ENCODE measurements at regions not wholly inside any gene's neighbourhood (a gene's known extent, or its start where the extent isn't known, plus 50 kb on each side); places are given as distances from the start of the nearest gene placed in this dataset.

DNA sequence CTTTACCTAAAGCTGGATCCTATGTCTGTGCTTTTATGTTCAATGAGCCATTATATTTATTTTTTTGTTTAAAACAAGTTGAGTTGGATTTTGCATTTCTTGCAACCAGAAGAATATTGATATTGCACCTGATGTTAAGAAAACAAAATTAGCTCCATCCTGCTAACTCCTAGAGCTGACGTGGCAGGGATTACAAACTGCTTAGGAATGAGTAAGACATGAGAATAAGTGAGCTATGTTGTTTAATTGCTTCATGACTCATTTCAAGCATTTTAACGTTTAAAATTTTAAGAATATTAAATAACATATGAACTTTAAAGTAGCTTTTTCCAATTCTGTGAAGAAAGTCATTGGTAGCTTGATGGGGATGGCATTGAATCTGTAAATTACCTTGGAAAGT is 663.5 kb downstream of the EPM2A start:
- TF ChIP-seq, protein P1, sequence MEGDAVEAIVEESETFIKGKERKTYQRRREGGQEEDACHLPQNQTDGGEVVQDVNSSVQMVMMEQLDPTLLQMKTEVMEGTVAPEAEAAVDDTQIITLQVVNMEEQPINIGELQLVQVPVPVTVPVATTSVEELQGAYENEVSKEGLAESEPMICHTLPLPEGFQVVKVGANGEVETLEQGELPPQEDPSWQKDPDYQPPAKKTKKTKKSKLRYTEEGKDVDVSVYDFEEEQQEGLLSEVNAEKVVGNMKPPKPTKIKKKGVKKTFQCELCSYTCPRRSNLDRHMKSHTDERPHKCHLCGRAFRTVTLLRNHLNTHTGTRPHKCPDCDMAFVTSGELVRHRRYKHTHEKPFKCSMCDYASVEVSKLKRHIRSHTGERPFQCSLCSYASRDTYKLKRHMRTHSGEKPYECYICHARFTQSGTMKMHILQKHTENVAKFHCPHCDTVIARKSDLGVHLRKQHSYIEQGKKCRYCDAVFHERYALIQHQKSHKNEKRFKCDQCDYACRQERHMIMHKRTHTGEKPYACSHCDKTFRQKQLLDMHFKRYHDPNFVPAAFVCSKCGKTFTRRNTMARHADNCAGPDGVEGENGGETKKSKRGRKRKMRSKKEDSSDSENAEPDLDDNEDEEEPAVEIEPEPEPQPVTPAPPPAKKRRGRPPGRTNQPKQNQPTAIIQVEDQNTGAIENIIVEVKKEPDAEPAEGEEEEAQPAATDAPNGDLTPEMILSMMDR (IDR thresholded peaks at IDR 0.05): no peak
- no peak for TF ChIP-seq POLR2AphosphoS5 (IDR thresholded peaks at IDR 0.05)

All from gastroesophageal sphincter (tissue), 3 donors.